Common myeloid progenitor, CD34-positive (primary cell): ENCODE measurements at regions not wholly inside any gene's neighbourhood (a gene's known extent, or its start where the extent isn't known, plus 50 kb on each side); places are given as distances from the start of the nearest gene placed in this dataset.

Experiments used
- CTCF ChIA-PET: fragments of 350-600 bp; sonication (Branson Sonifier 250); formaldehyde crosslinking; loops from one replicate; lab custom pipeline; 2021; ENCODE audit warnings: antibody characterized with exemption; lab: Charles Lee
- POLR2A ChIA-PET: fragments of 350-600 bp; sonication (Branson Sonifier 250); formaldehyde crosslinking; loops from one replicate; lab custom pipeline; 2021; ENCODE audit warnings: antibody characterized with exemption; lab: Charles Lee
- DNase-seq, 3 donors: peaks; one replicate each; pipeline versions ENCODE4 v3.0.0 to v3.0.0-alpha.2; 2013
- H3K27ac ChIP-seq, 2 experiments: 1 replicate in 1 of 2; 2 replicates in 1 of 2; pipeline ENCODE4 v1.7.0; 2013; ENCODE audit warnings: inconsistent platforms in 2 of 2, low read length in 2 of 2, mild to moderate bottlenecking in 2 of 2, low read depth in 1 of 2, moderate library complexity in 1 of 2; ENCODE audit not compliant: severe bottlenecking in 2 of 2, insufficient read depth in 1 of 2, poor library complexity in 1 of 2
- H3K27me3 ChIP-seq, 5 experiments: replicated peaks in 2 of 5; 1 replicate in 3 of 5; 2 replicates in 2 of 5; pipeline versions ENCODE4 v1.6.1 to v1.7.0; 2013; ENCODE audit warnings: low read length in 4 of 5, mild to moderate bottlenecking in 2 of 5, moderate library complexity in 2 of 5, inconsistent platforms in 1 of 5; ENCODE audit not compliant: insufficient read depth in 5 of 5, control insufficient read depth in 4 of 5
- H3K36me3 ChIP-seq, 4 experiments: 1 replicate in 2 of 4; 2 replicates in 2 of 4; pipeline versions ENCODE4 v1.6.1 to v1.7.0; 2013; ENCODE audit warnings: low read length in 3 of 4, control low read depth in 1 of 4, mild to moderate bottlenecking in 1 of 4; ENCODE audit not compliant: control insufficient read depth in 4 of 4, insufficient read depth in 4 of 4
- H3K4me1 ChIP-seq, 4 experiments: 1 replicate in 3 of 4; 2 replicates in 1 of 4; pipeline versions ENCODE4 v1.6.1 to v1.7.1; 2013; ENCODE audit warnings: low read length in 3 of 4, mild to moderate bottlenecking in 3 of 4, control low read depth in 1 of 4, inconsistent platforms in 1 of 4, moderate library complexity in 1 of 4; ENCODE audit not compliant: control insufficient read depth in 4 of 4, insufficient read depth in 4 of 4; ENCODE audit errors: control extremely low read depth in 1 of 4
- H3K4me3 ChIP-seq, 7 experiments: 1 replicate in 4 of 7; 2 replicates in 3 of 7; pipeline versions ENCODE4 v1.5.1 to v1.7.0; 2013; ENCODE audit warnings: mild to moderate bottlenecking in 7 of 7, low read length in 6 of 7, moderate library complexity in 6 of 7, inconsistent platforms in 2 of 7, low read depth in 2 of 7, control low read depth in 1 of 7; ENCODE audit not compliant: insufficient read depth in 4 of 7, control insufficient read depth in 1 of 7; ENCODE audit errors: extremely low read depth in 1 of 7
- H3K9me3 ChIP-seq, 5 experiments: 1 replicate in 4 of 5; 2 replicates in 1 of 5; pipeline versions ENCODE4 v1.6.1 to v1.7.1; 2013; ENCODE audit warnings: low read length in 4 of 5, mild to moderate bottlenecking in 2 of 5, inconsistent platforms in 1 of 5, low read depth in 1 of 5, moderate library complexity in 1 of 5; ENCODE audit not compliant: control insufficient read depth in 4 of 5, insufficient read depth in 2 of 5; ENCODE audit errors: control extremely low read depth in 1 of 5
- WGBS: methylation state at CpG from one replicate; pipeline ENCODE4 v1.1.5; 2013; ENCODE audit not compliant: insufficient coverage; 5-methylcytosine and 5-hydroxymethylcytosine counted together

GRCh38 chr2:83238111-83238510 is 1221.0 kb downstream of the SUCLG1 start:
- Histone ChIP-seq H3K4me1 (no peaks in the 10 kb centered on the region), H3K4me3 (no peak overlapping the region), H3K27ac (no peak overlapping the region), H3K9me3 (no peaks in the 10 kb centered on the region), H3K27me3 (no peaks in the 10 kb centered on the region), H3K36me3 (no peaks in the 10 kb centered on the region)
- ChIA-PET POLR2A (no interaction called here), CTCF (no interaction called here)
- no peak for DNase-seq
- 93% methylated on average over 2 of the region's 2 CpGs for WGBS

DNA sequence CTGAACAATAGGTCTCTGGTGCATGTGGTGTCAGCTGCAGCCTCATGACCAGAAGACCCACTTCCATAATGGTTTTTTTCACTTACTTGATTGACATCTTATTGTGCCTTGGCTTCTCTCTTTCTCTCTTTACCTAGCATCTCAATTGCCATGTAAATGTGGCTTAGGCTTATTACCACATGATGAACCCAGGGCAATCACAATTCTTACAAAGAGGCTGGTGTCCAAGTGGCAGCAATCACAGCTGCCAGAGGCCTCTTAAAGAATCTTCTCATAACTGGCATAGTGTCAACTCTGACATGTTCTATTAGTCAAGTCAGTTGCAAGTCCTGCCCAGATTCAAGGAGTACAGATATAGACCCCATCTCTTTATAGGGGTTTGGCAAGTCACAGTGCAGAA is 1224.8 kb downstream of the SUCLG1 start:
- DNase-seq: no peak
- H3K9me3 ChIP-seq: no peaks in the 10 kb centered on the region
- no peaks in the 10 kb centered on the region for H3K36me3 ChIP-seq
- CTCF ChIA-PET: interaction anchor here (0.6 kb wide), 1 partner anchor 1101 kb away, joined by 3 read pairs; no protein-coding TSS in a partner anchor
- no peak overlapping the region for H3K4me3 ChIP-seq
- POLR2A ChIA-PET: no interaction called here
- no peak overlapping the region for H3K27ac ChIP-seq
- H3K27me3 ChIP-seq: no peaks in the 10 kb centered on the region
- no peaks in the 10 kb centered on the region for H3K4me1 ChIP-seq

DNA sequence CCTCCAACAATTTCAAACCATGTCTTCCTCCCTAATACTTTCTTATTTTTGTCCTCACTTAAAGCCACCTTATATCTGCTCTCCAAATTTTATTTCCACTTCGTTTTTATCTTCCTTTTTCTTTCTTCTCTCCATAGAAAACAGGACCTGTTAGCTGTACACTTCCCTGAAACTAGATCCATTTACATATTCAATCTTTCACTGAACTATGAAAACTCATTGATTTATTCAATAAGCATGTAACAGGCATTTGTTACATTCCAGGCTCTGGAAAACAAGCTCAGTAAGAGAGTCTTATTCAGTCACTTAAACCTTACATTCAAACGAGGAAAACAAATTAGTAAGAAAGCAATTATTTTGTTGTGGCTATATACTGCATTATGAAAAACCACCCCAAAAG is 1225.3 kb downstream of the SUCLG1 start:
- CTCF ChIA-PET: interaction anchor here (0.6 kb wide), 2 partner anchors 9 to 1100 kb away, joined by 3 read pairs; no protein-coding TSS in a partner anchor
- Histone ChIP-seq H3K4me1 (no peaks in the 10 kb centered on the region), H3K36me3 (no peaks in the 10 kb centered on the region), H3K4me3 (no peak overlapping the region), H3K27me3 (no peaks in the 10 kb centered on the region), H3K27ac (no peak overlapping the region), H3K9me3 (no peaks in the 10 kb centered on the region)
- POLR2A ChIA-PET: no interaction called here
- no peak for DNase-seq
- WGBS: 100% methylated on average over 1 of the region's 2 CpGs

GRCh38 chr2:83233326-83233725 is 1225.8 kb downstream of the SUCLG1 start:
- no peak for DNase-seq
- Histone ChIP-seq H3K36me3 (no peaks in the 10 kb centered on the region), H3K4me1 (no peaks in the 10 kb centered on the region), H3K27ac (no peak overlapping the region), H3K27me3 (no peaks in the 10 kb centered on the region), H3K9me3 (no peaks in the 10 kb centered on the region), H3K4me3 (no peak overlapping the region)
- CTCF ChIA-PET: interaction anchor here (0.6 kb wide), 1 partner anchor 9 kb away, joined by 3 read pairs; no protein-coding TSS in a partner anchor
- POLR2A ChIA-PET: no interaction called here

- Histone ChIP-seq H3K9me3 (no peaks in the 10 kb centered on the region), H3K27me3 (no peaks in the 10 kb centered on the region), H3K4me1 (no peaks in the 10 kb centered on the region), H3K36me3 (no peaks in the 10 kb centered on the region), H3K27ac (no peak overlapping the region), H3K4me3 (no peak overlapping the region)
- CTCF ChIA-PET: no interaction called here
- DNase-seq: no peak
- POLR2A ChIA-PET: no interaction called here
- 88% methylated on average over 1 of the region's 2 CpGs for WGBS
These were observed 1229.6 kb downstream of the SUCLG1 start for GRCh38 chr2:83229443-83229842.

DNA sequence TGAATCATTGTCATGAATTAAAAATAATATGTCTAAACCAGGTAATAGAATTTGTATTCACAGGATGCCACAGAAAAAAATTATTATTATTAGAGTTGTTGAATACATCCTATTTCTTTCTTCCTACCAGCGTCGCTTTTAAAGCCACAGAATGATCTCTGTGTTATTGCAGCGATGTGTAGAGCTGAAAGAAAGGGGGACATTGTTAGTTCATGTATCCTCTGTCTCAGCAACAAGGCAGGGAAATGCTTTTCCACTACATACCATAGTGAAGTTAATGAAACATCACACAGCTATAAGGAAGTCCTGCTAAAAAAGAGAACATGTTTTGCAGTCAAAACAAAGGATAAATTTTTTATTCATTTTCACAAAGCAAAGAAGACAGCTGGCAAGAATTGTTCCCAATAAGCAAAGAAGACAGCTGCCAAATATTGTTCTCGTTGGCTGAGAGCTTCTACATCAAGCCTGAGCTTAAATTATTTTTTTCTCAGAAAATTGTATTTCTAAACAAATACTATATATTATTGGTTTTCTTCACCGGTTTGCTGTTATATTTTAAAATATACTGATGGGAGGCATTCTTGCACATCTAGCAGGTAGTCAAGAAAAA is 1234.4 kb downstream of the SUCLG1 start:
- WGBS: no CpG with 5 or more reads among the region's 5 CpGs
- Histone ChIP-seq H3K27me3 (no peaks in the 10 kb centered on the region), H3K4me1 (no peaks in the 10 kb centered on the region), H3K36me3 (no peaks in the 10 kb centered on the region), H3K9me3 (no peaks in the 10 kb centered on the region), H3K4me3 (no peak overlapping the region), H3K27ac (no peak overlapping the region)
- no peak for DNase-seq
- CTCF ChIA-PET: interaction anchor here (0.6 kb wide), 1 partner anchor 9 kb away, joined by 3 read pairs; no protein-coding TSS in a partner anchor
- POLR2A ChIA-PET: no interaction called here

DNA sequence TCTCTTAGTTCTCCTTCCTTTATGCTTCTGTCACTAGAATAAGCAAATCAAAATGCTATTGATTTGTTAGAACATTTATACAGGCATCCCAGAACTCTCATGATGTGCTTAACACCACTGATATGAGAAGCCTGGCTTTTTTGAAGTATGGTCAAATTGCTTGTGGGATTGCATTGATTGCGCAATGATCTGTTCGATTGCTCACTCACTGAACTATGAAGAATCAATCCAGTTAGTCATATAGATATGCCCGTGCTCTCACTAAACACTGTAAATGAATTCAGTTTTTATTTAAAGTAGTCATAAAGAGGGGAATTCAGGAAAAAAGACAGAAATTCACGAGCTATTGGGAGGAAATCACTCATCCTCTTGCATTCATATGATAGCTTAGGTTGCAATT is 1237.8 kb downstream of the SUCLG1 start:
- no peaks in the 10 kb centered on the region for H3K4me1 ChIP-seq
- H3K36me3 ChIP-seq: no peaks in the 10 kb centered on the region
- no peak for DNase-seq
- WGBS: no CpG with 5 or more reads among the region's 4 CpGs
- no peaks in the 10 kb centered on the region for H3K9me3 ChIP-seq
- no peaks in the 10 kb centered on the region for H3K27me3 ChIP-seq
- ChIA-PET CTCF (no interaction called here), POLR2A (no interaction called here)
- no peak overlapping the region for H3K27ac ChIP-seq
- no peak overlapping the region for H3K4me3 ChIP-seq
